T-cell (primary cell): ENCODE measurements at regions not wholly inside any gene's neighbourhood (a gene's known extent, or its start where the extent isn't known, plus 50 kb on each side); places are given as distances from the start of the nearest gene placed in this dataset.

Source experiments
- ATAC-seq, 4 experiments: fragments of 200-7000 bp in 3 of 4; fragments of 150-1000 bp in 1 of 4; cut with Tn5 transposase; replicated peaks in 1 of 4; 1 replicate in 3 of 4; 2 replicates in 1 of 4; pipeline ENCODE4 v1.10.0; 2021; ENCODE audit warnings: moderate library complexity in 3 of 4, mild to moderate bottlenecking in 2 of 4, moderate number of reproducible peaks in 1 of 4
- CTCF ChIA-PET, 2 donors: fragments of 300-600 bp; sonication (Branson Sonifier 250); formaldehyde crosslinking; loops; one replicate each; lab custom pipeline; 2022; ENCODE audit warnings: antibody characterized with exemption in 2 of 2; lab: Charles Lee
- POLR2A ChIA-PET, 2 donors: fragments of 300-600 bp; sonication (Branson Sonifier 250); formaldehyde crosslinking; loops; one replicate each; lab custom pipeline; 2022; ENCODE audit warnings: antibody characterized with exemption in 2 of 2; lab: Charles Lee
- DNase-seq, 35 experiments: peaks; one replicate each; pipeline versions ENCODE4 v3.0.0 to v3.0.0-alpha.2; 2013 to 2023
- H3K27ac ChIP-seq: one replicate; pipeline ENCODE4 v1.5.1; 2013; ENCODE audit warnings: low read length
- H3K27me3 ChIP-seq, 2 experiments: replicated peaks in 1 of 2; 1 replicate in 1 of 2; 2 replicates in 1 of 2; pipeline versions ENCODE4 v1.6.1 to v1.7.0; 2013; ENCODE audit warnings: low read length in 1 of 2, mixed read lengths in 1 of 2; ENCODE audit not compliant: control insufficient read depth in 2 of 2, insufficient read depth in 2 of 2; ENCODE audit errors: extremely low read depth in 1 of 2
- H3K36me3 ChIP-seq, 2 donors: 1 replicate in 1 of 2; 2 replicates in 1 of 2; pipeline versions ENCODE4 v1.6.1 to v1.7.0; 2013; ENCODE audit warnings: low read length in 1 of 2; ENCODE audit not compliant: control insufficient read depth in 2 of 2, insufficient read depth in 1 of 2; ENCODE audit errors: extremely low read depth in 1 of 2
- H3K4me1 ChIP-seq, 2 experiments: 1 replicate in 1 of 2; 2 replicates in 1 of 2; pipeline versions ENCODE4 v1.6.1 to v1.7.0; 2013; ENCODE audit warnings: low read length in 2 of 2, mixed read lengths in 1 of 2; ENCODE audit not compliant: insufficient read depth in 2 of 2, control insufficient read depth in 1 of 2; ENCODE audit errors: extremely low read depth in 1 of 2
- H3K4me3 ChIP-seq, 2 donors: 1 replicate in 1 of 2; 2 replicates in 1 of 2; pipeline versions ENCODE4 v1.5.1 to v1.7.0; 2013; ENCODE audit warnings: mild to moderate bottlenecking in 2 of 2, low read length in 1 of 2, moderate library complexity in 1 of 2; ENCODE audit not compliant: control insufficient read depth in 1 of 2; ENCODE audit errors: extremely low read depth in 1 of 2
- H3K9me3 ChIP-seq: 2 replicates; pipeline ENCODE4 v1.7.0; 2013
- H3K27ac Mint-ChIP-seq, 2 donors: one replicate each; pipeline ENCODE4 v1.8.0; 2020 to 2021; ENCODE audit warnings: mild to moderate bottlenecking in 2 of 2, mixed read lengths in 2 of 2
- H3K27me3 Mint-ChIP-seq, 2 donors: one replicate each; pipeline ENCODE4 v1.8.0; 2021 to 2022; ENCODE audit warnings: mixed read lengths in 2 of 2
- H3K36me3 Mint-ChIP-seq: one replicate; pipeline ENCODE4 v1.8.0; 2021; ENCODE audit warnings: mixed read lengths
- H3K4me1 Mint-ChIP-seq, 3 donors: one replicate each; pipeline ENCODE4 v1.8.0; 2020 to 2022; ENCODE audit warnings: mixed read lengths in 3 of 3, mild to moderate bottlenecking in 1 of 3
- H3K4me3 Mint-ChIP-seq, 3 donors: one replicate each; pipeline ENCODE4 v1.8.0; 2020 to 2022; ENCODE audit warnings: mild to moderate bottlenecking in 3 of 3, mixed read lengths in 3 of 3, moderate library complexity in 3 of 3
- H3K9me3 Mint-ChIP-seq, 3 donors: one replicate each; pipeline ENCODE4 v1.8.0; 2020 to 2022; ENCODE audit warnings: mixed read lengths in 3 of 3
- WGBS: methylation state at CpG from one replicate; pipeline ENCODE4 v1.1.5; 2013; ENCODE audit warnings: missing lambda C conversion rate; ENCODE audit not compliant: insufficient coverage; 5-methylcytosine and 5-hydroxymethylcytosine counted together

GRCh38 chr1:112063781-112064728 lies 74.6 kb upstream of the KCND3 start:
- WGBS, result 48% methylated on average over 10 of the region's 12 CpGs
- H3K9me3 Mint-ChIP-seq, result no peaks in the 10 kb centered on the region

GRCh38 chr1:112067989-112068388 lies 78.5 kb upstream of the KCND3 start:
- no CpG with 5 or more reads among the region's 1 CpG for WGBS
- CTCF ChIA-PET, result no interaction called here

More at GRCh38 chr1:112063781-112064728, 74.6 kb upstream of the KCND3 start:
- H3K4me1 ChIP-seq, result no peaks in the 10 kb centered on the region
- CTCF ChIA-PET, result no interaction called here
- H3K27me3 Mint-ChIP-seq, result peaks cover 27 to 28% of the 10 kb centered on the region in 2 donors
- H3K9me3 ChIP-seq, result no peaks in the 10 kb centered on the region
- no peak overlapping the region for H3K27ac Mint-ChIP-seq
- H3K4me3 Mint-ChIP-seq, result no peak overlapping the region
- H3K36me3 Mint-ChIP-seq, result no peaks in the 10 kb centered on the region
- H3K4me3 ChIP-seq, result no peak overlapping the region
- POLR2A ChIA-PET, result no interaction called here
- peaks cover 0 to 25% of the 10 kb centered on the region in 2 experiments for H3K27me3 ChIP-seq
- DNase-seq (no peak), ATAC-seq (no peak)
- no peaks in the 10 kb centered on the region for H3K4me1 Mint-ChIP-seq
- no peak overlapping the region for H3K27ac ChIP-seq
- H3K36me3 ChIP-seq, result no peaks in the 10 kb centered on the region

GRCh38 chr1:112070677-112071076 lies 81.2 kb upstream of the KCND3 start:
- peaks cover 0 to 12% of the 10 kb centered on the region in 2 experiments for H3K27me3 ChIP-seq
- DNase-seq (no peak), ATAC-seq (no peak)
- CTCF ChIA-PET, result no interaction called here
- Mint-ChIP-seq H3K9me3 (peaks cover 0 to 3% (median 0%) of the 10 kb centered on the region in 3 donors), H3K27me3 (peaks cover 19 to 37% of the 10 kb centered on the region in 2 donors), H3K27ac (no peak overlapping the region), H3K36me3 (no peaks in the 10 kb centered on the region), H3K4me1 (no peaks in the 10 kb centered on the region), H3K4me3 (no peak overlapping the region)
- H3K4me3 ChIP-seq, result no peak overlapping the region
- POLR2A ChIA-PET, result no interaction called here
- WGBS, result no CpG with 5 or more reads among the region's 2 CpGs
- H3K27ac ChIP-seq, result no peak overlapping the region
- no peaks in the 10 kb centered on the region for H3K4me1 ChIP-seq
- no peaks in the 10 kb centered on the region for H3K36me3 ChIP-seq
- H3K9me3 ChIP-seq, result no peaks in the 10 kb centered on the region

More at GRCh38 chr1:112067989-112068388, 78.5 kb upstream of the KCND3 start:
- Histone ChIP-seq H3K4me1 (no peaks in the 10 kb centered on the region), H3K4me3 (no peak overlapping the region), H3K27ac (no peak overlapping the region), H3K27me3 (peaks cover 0 to 25% of the 10 kb centered on the region in 2 experiments), H3K36me3 (no peaks in the 10 kb centered on the region), H3K9me3 (no peaks in the 10 kb centered on the region)
- DNase-seq, result no peak
- peaks cover 0 to 3% (median 0%) of the 10 kb centered on the region in 3 donors for H3K9me3 Mint-ChIP-seq
- ATAC-seq, result no peak
- no peaks in the 10 kb centered on the region for H3K4me1 Mint-ChIP-seq
- H3K27me3 Mint-ChIP-seq, result peaks cover 28 to 44% of the 10 kb centered on the region in 2 donors
- H3K4me3 Mint-ChIP-seq, result no peak overlapping the region
- POLR2A ChIA-PET, result no interaction called here
- no peak overlapping the region for H3K27ac Mint-ChIP-seq
- H3K36me3 Mint-ChIP-seq, result no peaks in the 10 kb centered on the region

GRCh38 chr1:112074711-112075110 lies 85.2 kb upstream of the KCND3 start:
- 100% methylated on average over 1 of the region's 1 CpG for WGBS
- no peak overlapping the region for H3K27ac ChIP-seq

GRCh38 chr1:112075566-112075965 lies 86.1 kb upstream of the KCND3 start:
- no peaks in the 10 kb centered on the region for H3K4me1 ChIP-seq
- no peak for DNase-seq
- Mint-ChIP-seq H3K4me3 (no peak overlapping the region), H3K27ac (no peak overlapping the region), H3K9me3 (peaks cover 0 to 3% (median 0%) of the 10 kb centered on the region in 3 donors), H3K27me3 (peaks cover 3 to 21% of the 10 kb centered on the region in 2 donors), H3K36me3 (no peaks in the 10 kb centered on the region), H3K4me1 (no peaks in the 10 kb centered on the region)
- H3K9me3 ChIP-seq, result no peaks in the 10 kb centered on the region
- 71% methylated on average over 1 of the region's 1 CpG for WGBS
- ChIA-PET POLR2A (no interaction called here), CTCF (no interaction called here)
- H3K36me3 ChIP-seq, result no peaks in the 10 kb centered on the region
- H3K27ac ChIP-seq, result no peak overlapping the region
- no peak for ATAC-seq
- no peak overlapping the region for H3K4me3 ChIP-seq
- peaks cover 0 to 3% of the 10 kb centered on the region in 2 experiments for H3K27me3 ChIP-seq

More at GRCh38 chr1:112074711-112075110, 85.2 kb upstream of the KCND3 start:
- H3K9me3 ChIP-seq, result no peaks in the 10 kb centered on the region
- H3K4me3 ChIP-seq, result no peak overlapping the region
- Mint-ChIP-seq H3K9me3 (peaks cover 0 to 3% (median 0%) of the 10 kb centered on the region in 3 donors), H3K36me3 (no peaks in the 10 kb centered on the region), H3K4me3 (no peak overlapping the region), H3K27me3 (peaks cover 9 to 25% of the 10 kb centered on the region in 2 donors), H3K27ac (no peak overlapping the region), H3K4me1 (no peaks in the 10 kb centered on the region)
- H3K4me1 ChIP-seq, result no peaks in the 10 kb centered on the region
- DNase-seq (no peak), ATAC-seq (no peak)
- no peaks in the 10 kb centered on the region for H3K36me3 ChIP-seq
- POLR2A ChIA-PET, result no interaction called here
- peaks cover 0 to 3% of the 10 kb centered on the region in 2 experiments for H3K27me3 ChIP-seq
- CTCF ChIA-PET, result no interaction called here

GRCh38 chr1:112079446-112079845 lies 90.0 kb upstream of the KCND3 start:
- 71% methylated on average over 2 of the region's 2 CpGs for WGBS

More at GRCh38 chr1:112079446-112079845, 90.0 kb upstream of the KCND3 start:
- DNase-seq (no peak), ATAC-seq (no peak)
- H3K9me3 ChIP-seq, result no peaks in the 10 kb centered on the region
- ChIA-PET POLR2A (no interaction called here), CTCF (no interaction called here)
- Mint-ChIP-seq H3K4me1 (no peaks in the 10 kb centered on the region), H3K27ac (no peak overlapping the region), H3K27me3 (peaks cover 9 to 33% of the 10 kb centered on the region in 2 donors), H3K9me3 (no peaks in the 10 kb centered on the region), H3K36me3 (no peaks in the 10 kb centered on the region), H3K4me3 (no peak overlapping the region)
- no peak overlapping the region for H3K4me3 ChIP-seq
- no peak overlapping the region for H3K27ac ChIP-seq
- H3K4me1 ChIP-seq, result no peaks in the 10 kb centered on the region
- H3K27me3 ChIP-seq, result peaks cover 0 to 3% of the 10 kb centered on the region in 2 experiments
- no peaks in the 10 kb centered on the region for H3K36me3 ChIP-seq
